MM.1S (cell line): ENCODE measurements at regions not wholly inside any gene's neighbourhood (a gene's known extent, or its start where the extent isn't known, plus 50 kb on each side); places are given as distances from the start of the nearest gene placed in this dataset.

Source experiments
- DNase-seq: peaks from one replicate; pipeline ENCODE4 v3.0.0-alpha.2; 2015
- H2AFZ ChIP-seq: fragments of 300-600 bp; sonication (generic); 2 replicates; pipeline ENCODE4 v1.6.0; 2016; ENCODE audit warnings: antibody characterized with exemption, low read length
- H3F3A ChIP-seq: fragments of 300-600 bp; sonication (generic); 2 replicates; pipeline ENCODE4 v1.6.1; 2016; ENCODE audit warnings: mild to moderate bottlenecking, antibody characterized with exemption, low read length, moderate library complexity, mixed read lengths; ENCODE audit not compliant: insufficient read depth
- H3K27ac ChIP-seq: fragments of 300-600 bp; sonication (generic); 2 replicates; pipeline ENCODE4 v1.5.1; 2016; ENCODE audit warnings: mild to moderate bottlenecking, low read length
- H3K27me3 ChIP-seq: fragments of 300-600 bp; sonication (generic); replicated peaks from 2 replicates; pipeline ENCODE4 v1.6.0; 2016; ENCODE audit warnings: low read length; ENCODE audit not compliant: insufficient read depth
- H3K36me3 ChIP-seq: fragments of 300-600 bp; sonication (generic); replicated peaks from 2 replicates; pipeline ENCODE4 v1.6.1; 2016; ENCODE audit warnings: mild to moderate bottlenecking, low read length, mixed read lengths; ENCODE audit not compliant: insufficient read depth
- H3K4me1 ChIP-seq: fragments of 300-600 bp; sonication (generic); 2 replicates; pipeline ENCODE4 v1.6.1; 2016; ENCODE audit warnings: low read length, mixed read lengths
- H3K4me2 ChIP-seq: fragments of 300-600 bp; sonication (generic); 2 replicates; pipeline ENCODE4 v1.6.0; 2016; ENCODE audit warnings: low read depth, low read length
- H3K4me3 ChIP-seq: fragments of 300-600 bp; sonication (generic); 2 replicates; pipeline ENCODE4 v1.5.1; 2016; ENCODE audit warnings: low read length, mixed read lengths
- H3K79me2 ChIP-seq: fragments of 300-600 bp; sonication (generic); 2 replicates; pipeline ENCODE4 v1.6.1; 2016; ENCODE audit warnings: mixed run types, low read length, mixed read lengths
- H3K9ac ChIP-seq: fragments of 300-600 bp; sonication (generic); 2 replicates; pipeline ENCODE4 v1.6.1; 2016; ENCODE audit warnings: low read length, mixed read lengths
- H3K9me2 ChIP-seq: fragments of 300-600 bp; sonication (generic); replicated peaks from 2 replicates; pipeline ENCODE4 v1.6.1; 2016; ENCODE audit warnings: mild to moderate bottlenecking, low read length, mixed read lengths; ENCODE audit not compliant: insufficient read depth
- H3K9me3 ChIP-seq: fragments of 300-600 bp; sonication (generic); replicated peaks from 2 replicates; pipeline ENCODE4 v1.6.1; 2016; ENCODE audit warnings: mild to moderate bottlenecking, low read length, mixed read lengths; ENCODE audit not compliant: insufficient read depth
- H4K20me1 ChIP-seq: fragments of 300-600 bp; sonication (generic); 2 replicates; pipeline ENCODE4 v1.6.1; 2016; ENCODE audit warnings: mild to moderate bottlenecking, low read length, moderate library complexity, mixed read lengths; ENCODE audit not compliant: insufficient read depth
- EZH2 ChIP-seq: fragments of 300-600 bp; sonication (generic); optimal IDR thresholded peaks from 2 replicates; pipeline ENCODE3; 2017; ENCODE audit warnings: low read depth, mild to moderate bottlenecking, antibody characterized with exemption, low read length, mixed read lengths
- EZH2phosphoT487 ChIP-seq: fragments of 300-600 bp; sonication (generic); IDR thresholded peaks from 2 replicates; pipeline ENCODE4 v1.6.1; 2018; ENCODE audit warnings: antibody characterized with exemption, low read length
- TF ChIP-seq, protein P1 (sequence below): fragments of 300-600 bp; sonication (generic); IDR thresholded peaks from 2 replicates; pipeline ENCODE4 v1.5.1; 2016; ENCODE audit warnings: antibody characterized with exemption, low read length, mixed read lengths

DNA sequence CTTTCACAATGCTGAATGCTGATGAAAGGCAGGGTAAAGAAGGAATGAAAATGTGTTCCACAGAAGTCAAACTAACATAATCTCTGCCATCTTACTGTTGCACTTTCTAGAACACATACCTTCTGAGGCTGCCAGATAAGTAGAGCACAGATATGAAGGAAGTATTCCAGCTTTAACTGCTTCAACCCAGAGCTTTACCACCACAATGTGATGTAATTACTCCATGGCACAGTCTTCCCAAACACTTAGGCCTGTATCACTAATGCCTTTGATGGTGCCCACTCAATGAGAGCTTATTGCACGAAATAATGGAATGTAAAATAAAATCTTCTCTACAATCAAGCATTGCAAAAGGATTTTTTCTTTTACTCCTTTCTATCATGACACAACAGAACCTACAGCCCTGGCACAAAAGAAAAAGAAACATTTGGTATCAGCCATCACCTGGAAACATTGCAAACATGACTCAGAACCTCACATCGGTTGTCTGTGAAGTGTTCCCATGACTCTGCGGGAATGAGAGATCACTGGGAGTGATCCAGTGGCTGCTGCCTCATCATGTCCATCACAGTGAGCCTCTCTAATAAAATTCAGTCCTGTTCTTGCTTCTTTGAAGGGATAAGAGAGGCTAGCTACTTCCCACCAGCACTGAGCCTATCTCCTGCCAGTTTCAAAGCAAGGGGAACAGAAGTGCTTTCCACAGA lies 385.8 kb downstream of the EFNA5 start:
- no peaks in the 10 kb centered on the region for H4K20me1 ChIP-seq
- H3K4me1 ChIP-seq = no peaks in the 10 kb centered on the region
- H3K79me2 ChIP-seq = no peaks in the 10 kb centered on the region
- no peaks in the 10 kb centered on the region for H3F3A ChIP-seq
- no peak overlapping the region for H3K27ac ChIP-seq
- TF ChIP-seq EZH2phosphoT487 = no peak
- H3K4me2 ChIP-seq = no peak overlapping the region
- no peak overlapping the region for H2AFZ ChIP-seq
- no peaks in the 10 kb centered on the region for H3K9me2 ChIP-seq
- DNase-seq = no peak
- H3K27me3 ChIP-seq = no peaks in the 10 kb centered on the region
- no peak overlapping the region for H3K4me3 ChIP-seq
- H3K36me3 ChIP-seq = no peaks in the 10 kb centered on the region
- H3K9me3 ChIP-seq = no peaks in the 10 kb centered on the region
- H3K9ac ChIP-seq = no peak overlapping the region

DNA sequence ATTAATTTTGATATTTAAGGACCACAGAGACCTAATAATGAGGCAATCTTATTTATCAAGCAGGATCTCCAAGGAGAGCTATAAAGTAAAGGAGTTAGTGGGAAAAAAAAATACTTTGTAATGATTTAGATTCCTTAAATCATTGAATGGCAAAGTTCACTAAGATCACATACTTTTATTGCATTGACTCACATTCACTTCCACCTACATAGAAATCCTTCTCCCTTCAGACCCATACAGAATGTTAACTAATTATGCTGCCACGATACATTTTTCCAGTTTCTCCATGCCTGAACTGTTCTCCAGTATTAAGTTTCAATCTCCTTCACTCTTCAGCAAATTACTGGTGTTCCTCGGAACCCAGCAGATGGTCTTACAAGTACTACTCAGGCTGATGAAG lies 388.7 kb downstream of the EFNA5 start:
- no peaks in the 10 kb centered on the region for H3F3A ChIP-seq
- no peak overlapping the region for H3K4me2 ChIP-seq
- no peaks in the 10 kb centered on the region for H4K20me1 ChIP-seq
- no peaks in the 10 kb centered on the region for H3K9me3 ChIP-seq
- H3K9ac ChIP-seq = no peak overlapping the region
- DNase-seq = no peak
- TF ChIP-seq EZH2phosphoT487 (no peak), EZH2 (no peak)
- TF ChIP-seq, protein P1, sequence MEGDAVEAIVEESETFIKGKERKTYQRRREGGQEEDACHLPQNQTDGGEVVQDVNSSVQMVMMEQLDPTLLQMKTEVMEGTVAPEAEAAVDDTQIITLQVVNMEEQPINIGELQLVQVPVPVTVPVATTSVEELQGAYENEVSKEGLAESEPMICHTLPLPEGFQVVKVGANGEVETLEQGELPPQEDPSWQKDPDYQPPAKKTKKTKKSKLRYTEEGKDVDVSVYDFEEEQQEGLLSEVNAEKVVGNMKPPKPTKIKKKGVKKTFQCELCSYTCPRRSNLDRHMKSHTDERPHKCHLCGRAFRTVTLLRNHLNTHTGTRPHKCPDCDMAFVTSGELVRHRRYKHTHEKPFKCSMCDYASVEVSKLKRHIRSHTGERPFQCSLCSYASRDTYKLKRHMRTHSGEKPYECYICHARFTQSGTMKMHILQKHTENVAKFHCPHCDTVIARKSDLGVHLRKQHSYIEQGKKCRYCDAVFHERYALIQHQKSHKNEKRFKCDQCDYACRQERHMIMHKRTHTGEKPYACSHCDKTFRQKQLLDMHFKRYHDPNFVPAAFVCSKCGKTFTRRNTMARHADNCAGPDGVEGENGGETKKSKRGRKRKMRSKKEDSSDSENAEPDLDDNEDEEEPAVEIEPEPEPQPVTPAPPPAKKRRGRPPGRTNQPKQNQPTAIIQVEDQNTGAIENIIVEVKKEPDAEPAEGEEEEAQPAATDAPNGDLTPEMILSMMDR = no peak
- no peak overlapping the region for H3K27ac ChIP-seq
- H3K4me1 ChIP-seq = no peaks in the 10 kb centered on the region
- H3K79me2 ChIP-seq = no peaks in the 10 kb centered on the region
- H3K27me3 ChIP-seq = no peaks in the 10 kb centered on the region
- H2AFZ ChIP-seq = no peak overlapping the region
- no peak overlapping the region for H3K4me3 ChIP-seq
- no peaks in the 10 kb centered on the region for H3K9me2 ChIP-seq
- no peaks in the 10 kb centered on the region for H3K36me3 ChIP-seq

DNA sequence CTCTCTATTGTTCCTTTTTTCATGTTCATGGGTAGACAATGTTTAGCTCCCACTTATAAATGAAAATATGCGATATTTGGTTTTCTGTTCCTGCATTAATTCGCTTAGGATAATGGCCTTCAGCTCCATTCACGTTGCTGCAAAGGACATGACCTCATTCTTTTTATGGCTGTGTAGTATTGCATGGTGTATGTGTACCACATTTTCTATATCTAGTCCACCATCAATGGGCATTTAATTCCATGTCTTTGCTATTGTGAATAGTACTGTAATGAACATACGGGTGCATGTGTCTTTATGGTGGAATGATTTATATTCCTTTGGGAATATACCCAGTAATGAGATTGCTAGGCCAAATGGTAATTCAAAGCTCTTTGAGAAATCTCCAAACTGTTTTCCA lies 392.0 kb downstream of the EFNA5 start:
- Histone ChIP-seq H3K9me3 (no peaks in the 10 kb centered on the region), H3K9ac (no peak overlapping the region), H3F3A (no peaks in the 10 kb centered on the region), H3K4me2 (no peak overlapping the region), H3K4me1 (no peaks in the 10 kb centered on the region), H3K27me3 (no peaks in the 10 kb centered on the region), H2AFZ (no peak overlapping the region), H4K20me1 (no peaks in the 10 kb centered on the region), H3K36me3 (no peaks in the 10 kb centered on the region), H3K27ac (no peak overlapping the region), H3K4me3 (no peak overlapping the region), H3K79me2 (no peaks in the 10 kb centered on the region), H3K9me2 (no peaks in the 10 kb centered on the region)
- no peak for DNase-seq
- TF ChIP-seq, protein P1 = no peak
- TF ChIP-seq EZH2 (no peak), EZH2phosphoT487 (no peak)

DNA sequence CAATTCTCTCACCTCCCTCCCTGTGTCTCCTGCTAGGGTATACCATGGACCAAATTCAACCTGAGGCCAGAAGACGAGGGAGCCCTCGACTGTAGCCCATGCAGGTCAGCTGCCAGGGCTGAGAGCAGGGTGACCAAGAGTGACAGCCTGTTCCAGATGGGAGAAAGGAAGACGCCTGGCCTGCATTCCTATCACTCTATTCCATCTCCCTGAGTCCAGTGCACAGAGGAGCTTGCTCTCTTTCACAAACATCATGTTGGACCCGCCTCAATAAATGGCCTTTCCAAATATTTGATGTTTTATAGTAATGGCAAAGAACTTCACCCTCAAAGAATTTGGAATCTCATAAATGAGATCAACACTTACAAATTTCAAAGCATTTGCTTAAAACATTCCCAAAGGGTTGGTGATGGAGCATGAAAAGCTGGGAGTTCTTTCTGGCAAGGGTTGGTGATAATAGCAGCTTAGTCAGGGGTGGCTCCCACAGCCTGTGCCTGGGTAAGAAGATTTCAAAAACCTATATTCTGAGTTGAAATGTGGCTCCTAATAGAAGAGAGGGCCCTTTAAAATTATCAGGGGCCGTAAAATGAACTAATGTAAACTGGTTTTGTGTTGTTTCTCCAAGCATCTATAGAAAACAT lies 393.1 kb downstream of the EFNA5 start:
- no peak overlapping the region for H3K9ac ChIP-seq
- no peak overlapping the region for H3K4me3 ChIP-seq
- no peaks in the 10 kb centered on the region for H3K9me2 ChIP-seq
- no peak overlapping the region for H3K27ac ChIP-seq
- DNase-seq = no peak
- H3K4me1 ChIP-seq = no peaks in the 10 kb centered on the region
- no peaks in the 10 kb centered on the region for H3K79me2 ChIP-seq
- H3K9me3 ChIP-seq = no peaks in the 10 kb centered on the region
- no peaks in the 10 kb centered on the region for H3F3A ChIP-seq
- H4K20me1 ChIP-seq = no peaks in the 10 kb centered on the region
- TF ChIP-seq EZH2 (no peak), EZH2phosphoT487 (no peak)
- TF ChIP-seq, protein P1 = no peak
- no peak overlapping the region for H2AFZ ChIP-seq
- H3K36me3 ChIP-seq = no peaks in the 10 kb centered on the region
- H3K4me2 ChIP-seq = no peak overlapping the region
- no peaks in the 10 kb centered on the region for H3K27me3 ChIP-seq
